Cerebellar cortex (tissue), 1 donor: ENCODE measurements at regions not wholly inside any gene's neighbourhood (a gene's known extent, or its start where the extent isn't known, plus 50 kb on each side); places are given as distances from the start of the nearest gene placed in this dataset.

Source experiments
- DNase-seq: peaks from one replicate; pipeline ENCODE4 v3.0.0-alpha.2; 2015; ENCODE audit warnings: low spot score

DNA sequence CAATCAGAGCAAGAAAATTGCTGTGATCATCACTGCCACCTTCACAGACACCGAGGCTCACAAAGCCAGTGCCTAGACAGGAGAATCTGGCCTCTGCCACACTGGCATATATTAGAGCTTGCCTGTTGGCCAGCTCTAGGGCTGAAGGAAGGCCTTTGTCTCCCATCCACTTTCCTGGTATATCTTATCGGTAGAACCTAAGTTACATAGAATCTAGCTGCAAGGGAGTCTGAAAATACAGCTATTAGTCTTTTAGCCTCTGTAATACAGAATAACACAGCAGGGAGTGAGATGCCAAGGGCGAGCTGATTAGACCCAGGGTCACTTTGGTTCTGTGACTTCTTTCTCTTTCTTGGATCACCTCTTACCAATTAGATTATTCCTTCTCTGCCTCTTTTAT is 154.9 kb upstream of the KL start:
- no peak for DNase-seq

DNA sequence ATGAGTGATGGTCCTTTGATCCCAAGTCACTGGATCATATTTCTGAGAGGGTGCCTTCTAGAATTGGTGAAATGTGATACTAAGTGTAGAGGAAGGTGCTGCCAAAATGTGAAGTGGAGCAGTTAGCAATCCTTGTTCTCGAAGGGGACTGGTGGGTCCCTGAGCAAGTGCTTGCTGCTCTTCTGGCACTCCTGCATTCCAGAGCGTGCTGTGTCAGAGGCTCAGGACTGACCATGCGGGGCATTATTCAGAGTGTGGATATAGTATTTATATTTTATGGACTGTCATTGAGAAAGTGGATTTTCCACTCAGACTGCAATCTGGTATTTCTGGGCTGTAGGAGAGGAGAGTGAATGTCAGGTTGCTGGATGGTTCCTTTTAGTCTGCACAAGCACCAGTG is 152.6 kb upstream of the KL start:
- DNase-seq, result no peak

DNA sequence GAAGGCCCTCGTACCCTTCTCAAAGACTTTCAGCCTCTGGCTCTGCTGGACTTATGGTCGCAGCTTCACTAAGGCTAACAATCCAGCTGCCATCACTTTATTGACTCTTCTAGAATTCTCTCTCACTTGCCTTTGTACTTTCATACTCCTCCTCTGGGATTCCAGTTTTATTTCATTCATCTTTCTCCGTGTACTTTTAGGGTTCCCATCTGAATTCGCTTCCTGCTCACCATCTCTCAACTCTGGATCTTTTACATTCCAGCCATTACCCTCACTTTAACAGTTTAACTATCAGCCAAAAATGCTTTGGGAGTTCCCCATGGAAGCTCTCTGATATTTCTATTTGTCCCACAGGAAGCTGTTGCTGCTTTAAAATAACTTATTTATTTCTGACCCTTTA is 149.3 kb upstream of the KL start:
- DNase-seq, result no peak

DNA sequence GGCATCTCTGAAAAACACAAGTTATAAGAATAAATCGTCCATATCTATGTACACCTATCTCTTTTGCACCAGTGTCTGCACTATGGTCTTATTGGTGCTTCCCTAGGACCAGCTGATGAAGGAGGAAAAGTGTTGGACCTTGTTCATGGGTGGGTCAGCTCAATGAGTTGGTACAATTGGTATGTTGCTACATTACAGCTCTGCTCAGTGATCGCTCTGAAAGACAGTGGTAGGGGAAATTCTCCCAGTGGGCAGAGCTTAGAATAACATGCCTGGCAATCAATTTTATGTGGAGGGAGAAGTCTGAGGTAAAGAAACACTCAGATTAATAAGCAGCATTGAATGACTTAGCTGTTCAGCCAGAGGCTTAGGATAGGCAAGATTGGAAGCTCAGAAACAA is 138.7 kb upstream of the KL start:
- no peak for DNase-seq

DNA sequence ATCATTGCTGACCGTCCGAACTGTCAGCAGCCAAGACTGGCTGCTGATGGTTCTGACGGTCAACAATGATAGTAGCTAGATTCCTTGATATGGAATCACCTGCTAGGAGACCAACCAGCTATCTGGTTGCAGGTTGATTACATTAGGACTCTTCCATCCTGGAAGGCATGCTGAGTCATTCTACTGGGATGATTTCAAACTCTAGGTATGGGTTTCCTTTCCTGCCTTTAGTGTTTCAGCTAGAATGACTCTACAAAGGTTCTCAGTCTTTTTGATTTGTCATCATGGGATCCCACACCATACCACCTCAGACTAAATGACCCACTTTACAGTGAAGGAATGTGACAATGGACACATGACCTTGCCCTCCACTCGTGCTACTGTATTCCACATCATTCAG is 138.1 kb upstream of the KL start:
- no peak for DNase-seq

DNA sequence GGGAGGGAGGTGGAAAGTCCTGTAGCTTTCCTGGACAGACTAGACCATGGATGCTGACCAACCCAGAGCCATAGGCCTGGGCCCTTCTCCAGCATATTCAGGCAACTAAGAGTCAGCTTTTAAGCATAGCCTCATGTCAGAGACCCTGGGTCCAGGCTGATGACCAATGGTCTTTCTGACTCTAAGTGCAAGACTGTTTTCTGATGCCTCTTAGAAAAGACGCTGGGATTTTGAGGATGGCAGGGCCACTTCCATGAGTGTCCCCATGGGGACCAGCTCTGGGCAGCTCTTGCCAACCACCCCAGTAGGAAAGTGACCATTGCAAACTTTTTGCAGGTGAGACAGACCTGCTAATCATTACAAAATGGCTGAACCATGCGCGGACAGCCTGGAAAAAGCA is 135.6 kb upstream of the KL start:
- DNase-seq, result no peak

DNA sequence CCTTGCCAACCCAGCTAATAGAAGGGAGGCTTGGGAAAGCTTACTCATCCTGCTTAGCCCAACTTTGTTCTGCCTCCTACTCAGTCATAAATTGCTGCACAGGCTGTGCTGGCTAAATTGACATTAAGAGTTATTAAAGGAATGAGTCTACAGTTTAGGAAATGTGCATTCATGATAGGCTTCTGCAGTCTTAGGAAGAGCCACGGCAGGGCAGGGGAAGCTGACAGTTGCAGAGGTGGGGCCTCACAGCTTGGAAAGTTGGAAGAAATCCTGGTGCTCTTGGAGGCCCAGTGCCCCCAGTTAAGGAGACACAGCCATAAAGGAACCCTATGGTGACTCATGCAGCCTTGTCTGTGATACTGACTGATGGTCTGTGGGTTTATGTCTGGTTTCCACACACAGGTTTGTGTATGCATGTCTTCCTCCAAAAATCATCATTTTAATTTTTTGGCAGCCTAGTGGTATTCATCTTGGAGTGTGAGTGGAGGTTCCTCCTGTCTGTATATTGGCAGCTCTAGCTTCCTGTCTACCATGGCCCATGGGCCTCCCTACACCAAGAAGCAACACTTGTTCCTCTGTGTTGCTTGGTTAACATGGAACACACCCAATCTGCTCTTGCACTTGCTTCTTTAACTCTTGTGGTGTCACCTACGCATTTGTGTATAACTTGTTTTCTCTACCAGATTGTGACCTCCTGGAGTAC is 135.0 kb upstream of the KL start:
- no peak for DNase-seq

DNA sequence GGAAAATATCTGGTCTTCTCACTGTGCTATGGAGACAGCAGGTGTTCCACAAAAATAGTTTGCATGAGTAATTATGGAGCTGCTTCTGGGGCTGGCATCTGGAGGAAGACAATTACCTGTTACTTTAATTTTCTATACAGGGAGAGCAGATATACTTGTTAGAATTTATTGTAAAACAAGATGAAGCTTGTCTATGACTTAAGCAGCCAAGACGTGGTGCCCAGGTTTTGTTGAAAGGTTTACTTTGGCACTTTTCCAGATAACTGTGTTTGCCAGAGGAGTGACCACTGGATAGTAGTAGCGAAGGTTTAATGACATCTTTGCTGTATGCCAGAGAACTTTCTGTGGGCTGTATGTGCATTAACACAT is 134.5 kb upstream of the KL start:
- DNase-seq, result no peak

DNA sequence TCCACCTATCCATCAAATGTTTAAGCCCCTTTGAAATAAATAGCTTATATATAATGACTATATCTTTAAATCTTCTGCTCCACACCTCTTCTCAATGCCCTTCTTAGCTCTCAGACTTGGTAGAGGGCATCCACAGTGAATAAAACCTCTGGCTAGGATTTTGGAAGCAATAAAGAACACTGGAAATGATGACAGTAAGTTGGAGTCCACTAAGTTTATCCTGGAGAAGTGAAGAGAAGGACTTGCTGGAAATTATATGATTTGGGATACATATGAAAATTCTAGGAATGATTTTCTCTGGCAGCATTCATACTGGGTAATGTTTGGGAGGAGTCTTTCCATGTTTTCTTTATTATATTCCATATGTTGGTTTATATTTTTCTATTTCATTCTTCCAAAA is 133.5 kb upstream of the KL start:
- DNase-seq, result no peak

DNA sequence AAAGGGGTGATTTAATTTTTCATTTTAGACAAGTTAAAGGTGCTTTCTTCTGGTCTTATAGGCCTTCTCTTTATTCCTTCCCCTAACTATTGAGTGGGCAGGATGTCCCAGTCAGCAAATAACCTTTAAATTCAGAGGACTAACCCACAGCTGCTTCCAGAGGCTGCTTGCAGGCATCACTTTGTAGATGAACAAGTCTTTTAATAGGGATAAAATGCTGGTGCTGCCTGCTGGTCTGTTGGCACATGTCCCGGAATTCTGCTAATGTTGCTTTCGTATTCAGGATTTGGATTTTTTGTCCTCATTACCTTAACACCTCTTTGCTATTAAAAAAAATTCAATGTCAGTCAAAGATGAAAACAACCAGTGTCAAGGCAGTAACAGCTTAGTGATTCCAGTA is 132.7 kb upstream of the KL start:
- DNase-seq, result peak; percentile 6

DNA sequence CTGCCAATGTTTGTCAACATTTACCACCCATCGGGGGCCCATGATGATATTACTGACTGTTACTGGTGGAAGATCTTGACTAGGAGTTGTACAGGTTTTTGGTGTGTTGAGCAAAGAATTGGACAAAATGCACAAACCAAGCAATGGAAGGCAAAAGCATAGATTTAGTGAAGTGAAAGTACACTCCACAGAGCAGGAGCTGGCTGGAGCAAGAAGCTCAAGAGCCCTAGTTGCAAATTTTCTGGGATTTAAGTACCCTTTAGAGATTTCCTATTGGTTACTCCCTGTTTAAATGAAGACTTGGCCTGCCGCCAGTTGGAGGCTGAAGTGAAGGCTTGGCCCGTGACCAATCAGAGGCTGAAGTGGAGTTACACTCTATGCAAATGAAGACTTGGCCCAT is 128.6 kb upstream of the KL start:
- DNase-seq, result no peak

DNA sequence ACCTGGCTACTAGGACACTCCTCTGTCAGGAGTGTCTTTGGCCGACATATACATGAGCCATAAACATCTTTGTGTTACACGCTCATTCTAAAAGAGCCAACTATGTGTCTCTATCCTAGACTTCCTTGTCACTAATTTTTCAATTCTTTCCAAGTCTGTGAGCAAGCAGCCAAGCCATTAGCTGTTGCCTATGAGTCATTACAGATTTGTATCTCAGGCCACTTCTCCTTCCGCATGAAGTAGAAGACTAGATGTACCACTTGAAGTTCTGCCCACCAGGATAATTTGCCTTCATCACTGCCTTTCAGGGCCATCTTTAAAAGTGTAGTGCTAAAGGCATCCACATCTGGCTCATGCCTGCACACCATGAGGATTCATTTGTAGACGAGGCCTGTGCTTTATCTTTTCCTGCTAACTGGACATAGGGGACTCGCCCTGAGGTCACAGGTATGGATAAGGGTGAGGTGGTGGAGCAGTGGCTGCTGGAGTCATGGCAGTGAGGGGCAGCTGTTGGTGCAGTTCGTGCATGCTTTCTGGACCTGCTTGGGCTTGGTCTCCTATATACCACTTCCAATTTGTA is 126.1 kb upstream of the KL start:
- no peak for DNase-seq

DNA sequence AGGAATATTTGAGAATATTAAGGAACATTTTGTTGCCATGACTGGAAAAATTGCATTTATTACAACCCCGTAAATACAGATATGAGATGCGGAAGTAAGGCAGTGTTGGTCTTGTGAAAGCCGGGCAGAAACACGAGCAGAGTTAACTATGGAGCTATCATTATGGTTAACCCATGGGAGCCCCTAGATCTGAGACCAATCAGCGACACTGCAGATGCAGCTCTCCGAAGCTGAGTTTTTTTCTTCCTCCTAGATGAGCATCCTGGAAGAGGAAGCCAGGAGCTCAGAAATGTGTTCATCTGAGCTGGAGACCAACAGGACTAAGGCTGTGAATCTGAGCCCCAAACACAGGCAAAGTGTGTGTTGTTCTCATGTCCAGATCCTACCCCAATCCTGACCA is 123.0 kb upstream of the KL start:
- DNase-seq, result no peak

DNA sequence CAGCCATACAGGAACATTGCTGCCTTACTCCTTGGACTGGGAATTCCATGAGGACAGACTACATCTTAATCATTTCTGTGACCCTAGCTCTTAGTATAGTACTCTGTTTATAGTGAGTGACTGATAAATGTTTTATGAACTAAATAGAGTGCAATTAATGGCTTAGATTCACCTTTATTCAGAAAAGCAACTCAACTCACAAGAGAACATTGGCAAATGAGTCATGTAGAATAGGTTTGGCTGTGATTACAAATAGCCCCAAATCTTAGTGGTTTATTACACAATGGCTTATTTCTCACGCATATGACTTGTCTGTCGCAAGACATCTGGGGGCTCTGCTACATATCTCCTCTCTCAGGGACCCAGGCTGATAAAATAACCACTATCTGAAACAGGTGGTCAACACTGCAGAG is 121.6 kb upstream of the KL start:
- DNase-seq, result no peak

DNA sequence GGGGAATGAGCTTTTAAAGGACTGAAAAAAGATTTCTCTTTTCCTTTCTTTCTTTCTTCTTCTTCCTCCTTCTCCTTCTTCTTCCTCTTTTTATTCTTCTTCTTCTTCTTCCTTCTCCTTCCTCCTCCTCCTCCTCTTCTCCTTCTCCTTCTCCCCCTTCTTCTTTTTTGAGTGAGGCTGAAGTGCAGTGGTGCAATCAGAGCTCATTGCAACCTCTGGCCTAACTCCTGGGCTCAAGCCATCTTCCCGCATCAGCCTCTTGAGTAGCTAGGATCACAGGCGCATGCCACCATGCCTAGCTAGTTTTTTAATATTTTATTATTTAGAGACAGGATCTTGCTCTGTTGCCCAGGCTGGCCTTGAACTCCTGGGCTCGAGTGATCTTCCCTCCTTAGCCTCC is 120.9 kb upstream of the KL start:
- no peak for DNase-seq

DNA sequence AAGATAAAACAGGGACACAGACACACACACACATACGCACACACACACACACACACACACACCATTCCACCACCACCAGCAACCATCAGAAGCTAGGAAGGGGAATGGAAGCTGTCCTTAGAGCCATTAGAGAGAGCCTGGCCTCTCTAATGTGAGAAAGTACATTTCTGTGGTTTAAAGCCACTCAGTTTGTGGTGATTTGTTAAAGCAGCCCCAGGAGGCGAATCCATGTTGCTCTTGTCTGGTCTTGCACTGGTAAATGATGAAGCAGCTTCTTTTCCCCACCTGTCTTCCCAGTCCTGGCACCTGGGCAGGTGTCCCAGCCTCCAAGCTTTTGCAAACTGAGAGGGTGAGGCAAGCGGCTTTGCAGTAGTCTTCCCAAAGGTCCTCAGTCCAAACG is 118.9 kb upstream of the KL start:
- no peak for DNase-seq

DNA sequence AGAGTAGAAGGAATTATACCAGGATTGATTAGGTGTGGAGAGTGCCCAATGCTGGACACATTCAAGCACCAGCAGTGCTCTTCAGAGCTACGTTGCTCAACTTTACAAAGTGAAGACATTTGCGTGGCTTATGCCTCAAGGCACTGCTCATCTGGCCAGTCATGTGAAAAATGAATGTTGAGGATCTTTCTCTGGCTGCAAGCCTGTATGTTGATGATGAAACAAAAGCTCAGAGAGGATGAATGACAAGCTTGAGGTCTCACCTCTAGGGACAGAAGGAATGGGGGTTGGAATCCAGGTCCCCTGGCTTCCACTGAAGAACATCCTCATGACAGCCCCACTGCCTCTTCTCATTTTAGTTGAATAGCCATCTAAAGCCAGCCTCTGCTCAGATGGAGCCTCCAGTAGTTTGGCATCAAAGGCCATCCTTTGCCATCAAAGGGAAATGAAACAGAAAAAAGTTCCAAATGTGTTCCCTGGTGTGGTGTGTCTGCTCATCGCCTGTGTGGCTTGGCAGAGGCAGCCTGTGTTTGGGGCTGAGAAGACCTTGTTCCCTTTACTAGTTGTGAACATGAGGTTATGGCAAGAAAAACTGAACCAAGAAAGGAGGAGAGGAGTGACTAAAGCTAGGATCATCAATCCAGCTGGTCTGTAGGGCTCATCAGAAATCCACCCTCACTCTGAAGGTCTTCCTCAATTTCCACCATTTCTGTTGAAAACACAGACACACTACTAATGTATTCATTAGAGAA is 114.0 kb upstream of the KL start:
- no peak for DNase-seq

DNA sequence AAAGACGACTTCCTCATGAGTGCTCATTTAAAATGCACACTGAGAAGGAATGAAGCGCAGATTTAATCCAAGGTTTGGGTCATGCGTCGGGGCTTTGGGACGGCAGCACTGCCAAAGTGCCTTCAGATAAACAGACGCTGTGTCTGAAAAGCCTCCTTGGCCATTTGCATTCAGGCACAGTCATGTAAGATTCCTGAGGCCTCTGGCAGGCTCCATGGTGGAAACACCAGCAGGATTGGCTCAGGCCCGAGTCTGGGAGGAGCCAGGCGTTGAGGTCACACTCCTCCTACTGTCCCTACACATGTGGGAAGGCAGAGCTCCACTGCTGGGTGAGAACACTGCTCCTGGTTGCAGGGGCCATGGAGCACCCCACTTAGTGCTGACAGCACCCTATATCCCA is 113.3 kb upstream of the KL start:
- no peak for DNase-seq

DNA sequence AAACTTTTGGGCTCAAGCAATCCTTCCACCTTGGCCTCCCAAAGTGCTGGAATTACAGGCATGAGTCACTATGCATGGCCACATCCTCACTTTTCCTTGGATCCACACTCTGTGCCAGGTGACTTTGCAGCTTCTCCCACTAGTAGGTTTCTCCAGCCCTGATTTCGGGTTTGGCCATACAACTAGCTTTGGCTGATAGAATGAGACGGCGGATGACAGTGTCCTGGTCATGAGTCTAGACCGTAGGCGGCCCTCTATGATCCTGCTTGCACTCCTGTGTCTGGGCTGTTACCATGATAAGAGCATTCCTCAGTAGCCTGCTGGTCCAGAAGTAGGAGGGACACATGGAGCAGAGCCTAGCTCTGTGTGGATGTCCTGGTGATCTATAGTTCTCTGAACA is 112.5 kb upstream of the KL start:
- DNase-seq, result no peak

DNA sequence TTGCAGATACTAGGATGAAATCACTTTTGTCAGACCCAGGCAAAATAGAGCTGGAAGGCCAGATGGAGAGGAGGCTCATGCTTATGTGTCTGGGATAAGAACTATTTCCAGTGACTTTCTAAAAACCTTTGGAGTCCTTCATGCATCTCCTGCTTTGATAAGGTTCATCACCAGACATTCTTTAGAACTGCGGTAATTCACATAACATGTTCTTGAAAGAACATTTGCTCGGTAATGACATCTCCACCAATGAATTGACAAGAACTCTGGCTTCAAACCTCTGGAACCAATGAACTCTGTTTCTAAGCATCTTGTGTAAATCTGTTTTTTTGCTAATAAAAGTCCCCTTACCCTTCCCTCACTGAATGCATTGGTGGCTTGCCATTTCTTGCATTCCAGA is 112.0 kb upstream of the KL start:
- no peak for DNase-seq

DNA sequence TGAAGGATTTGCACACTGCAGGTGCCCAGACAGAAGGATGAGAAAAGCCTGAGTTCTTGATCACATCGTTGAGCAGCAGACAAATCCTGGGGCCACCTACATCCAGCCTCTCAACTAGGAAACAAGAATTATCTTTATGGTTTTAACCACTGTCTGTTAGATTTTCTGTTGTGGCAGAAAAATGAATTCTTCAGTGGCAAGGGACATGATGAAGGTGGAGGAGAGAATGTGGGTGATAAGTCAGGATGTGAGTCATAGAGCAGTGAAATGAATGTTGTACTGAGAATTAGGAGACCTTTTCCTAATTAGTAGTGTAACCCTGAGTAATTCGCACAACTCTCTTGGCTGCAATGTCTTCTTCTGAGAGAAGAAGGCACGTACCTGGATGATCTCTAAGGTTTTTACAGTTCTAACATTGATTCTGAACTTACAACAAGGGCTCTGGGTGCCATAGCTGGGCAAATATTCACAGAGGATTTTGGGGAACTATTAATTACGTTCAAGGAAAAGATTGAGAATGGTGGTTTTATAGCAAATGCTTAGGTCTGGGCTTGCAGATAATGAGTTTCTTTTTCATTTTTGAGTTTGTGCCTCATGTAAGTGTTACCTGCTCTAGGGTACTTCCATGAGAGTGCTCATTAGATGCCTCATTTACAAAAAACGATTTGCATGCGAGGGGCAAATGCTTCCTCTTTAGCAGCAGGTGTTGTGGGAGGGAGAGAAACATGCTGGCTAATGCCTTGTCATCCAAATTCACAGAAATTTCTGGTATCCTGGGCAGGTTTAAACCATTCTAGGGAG is 111.0 kb upstream of the KL start:
- no peak for DNase-seq

DNA sequence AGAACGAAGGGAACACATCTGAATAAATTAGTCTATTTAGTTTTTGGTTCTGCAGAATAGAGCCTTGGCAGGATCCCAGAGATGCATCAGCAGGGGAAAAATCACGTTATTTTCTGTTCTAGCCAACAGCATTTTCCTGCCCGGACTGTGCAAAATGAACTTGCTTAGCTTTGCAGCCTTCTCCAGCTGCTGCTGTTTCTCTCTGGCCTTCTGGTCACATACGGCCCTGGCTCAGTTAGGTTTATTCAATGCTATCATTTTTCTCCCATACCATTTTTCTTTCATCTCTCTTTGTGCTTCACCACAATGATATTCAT is 110.4 kb upstream of the KL start:
- DNase-seq, result no peak

DNA sequence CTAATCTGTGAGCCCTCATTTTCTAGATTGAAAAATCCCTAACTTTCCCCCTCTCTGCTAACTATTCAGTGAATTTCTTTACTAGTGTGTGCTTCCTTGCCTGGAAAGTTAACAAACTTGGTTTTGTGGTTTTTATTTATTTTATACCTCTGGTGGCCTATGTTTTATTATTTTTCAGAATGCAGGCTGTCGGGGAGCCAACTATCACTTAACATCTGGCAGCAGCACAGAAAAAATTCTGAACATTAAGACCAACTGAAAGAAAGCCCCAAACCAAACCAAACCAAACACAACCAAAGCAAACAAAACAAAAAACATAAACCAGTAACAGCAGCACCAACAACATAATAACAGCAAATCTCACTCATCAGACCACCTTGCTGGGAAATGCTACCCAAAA is 109.0 kb upstream of the KL start:
- no peak for DNase-seq
